NCI-H2196 treated with DMSO at 0.1 percent for 48 hours (cell line): ENCODE measurements at regions not wholly inside any gene's neighbourhood (a gene's known extent, or its start where the extent isn't known, plus 50 kb on each side); places are given as distances from the start of the nearest gene placed in this dataset.

ENCODE experiments used
- DNase-seq: peaks from one replicate; lab custom pipeline; 2025; ENCODE audit not compliant: unreplicated experiment; lab: John Stamatoyannopoulos, UW

- no peak for DNase-seq
Observed at GRCh38 chr13:50071379-50071778, 56.1 kb downstream of the KCNRG start.

- no peak for DNase-seq
Observed at GRCh38 chr13:50072676-50073075, 57.4 kb downstream of the KCNRG start.

- DNase-seq: no peak
Observed at GRCh38 chr13:50073340-50073739, 58.1 kb downstream of the KCNRG start.

- no peak for DNase-seq
Observed at GRCh38 chr13:50074843-50075242, 59.6 kb downstream of the KCNRG start.

- no peak for DNase-seq
Observed at GRCh38 chr13:50075619-50076097, 60.4 kb downstream of the KCNRG start.

GRCh38 chr13:50077431-50077830 is 62.2 kb downstream of the KCNRG start:
- no peak for DNase-seq

GRCh38 chr13:50078231-50078894 is 63.1 kb downstream of the KCNRG start:
- no peak for DNase-seq

GRCh38 chr13:50078895-50079654 is 63.8 kb downstream of the KCNRG start:
- DNase-seq: no peak

GRCh38 chr13:50079655-50080202 is 64.5 kb downstream of the KCNRG start:
- DNase-seq: no peak

- no peak for DNase-seq
Observed at GRCh38 chr13:50080203-50080910, 65.1 kb downstream of the KCNRG start.

GRCh38 chr13:50080911-50081678 is 65.9 kb downstream of the KCNRG start:
- DNase-seq: no peak

- peak; percentile 75 for DNase-seq
Observed at GRCh38 chr13:50081679-50082425, 66.6 kb downstream of the KCNRG start.

GRCh38 chr13:50082426-50083281 is 67.4 kb downstream of the KCNRG start:
- DNase-seq: peak; percentile 7

- no peak for DNase-seq
Observed at GRCh38 chr13:50085063-50085462, 69.8 kb downstream of the KCNRG start.

- no peak for DNase-seq
Observed at GRCh38 chr13:50089633-50090032, 74.4 kb downstream of the KCNRG start.

GRCh38 chr13:50090211-50090610 is 75.0 kb downstream of the KCNRG start:
- no peak for DNase-seq

GRCh38 chr13:50094615-50095293 is 79.5 kb downstream of the KCNRG start:
- DNase-seq: no peak

- no peak for DNase-seq
Observed at GRCh38 chr13:50098693-50099092, 83.4 kb downstream of the KCNRG start.

GRCh38 chr13:50099473-50099872 is 84.2 kb downstream of the KCNRG start:
- no peak for DNase-seq
